ENCODE measurements at regions not wholly inside any gene's neighbourhood (a gene's known extent, or its start where the extent isn't known, plus 50 kb on each side); places are given as distances from the start of the nearest gene placed in this dataset.
"Not testable (repeated sequence)": the region's sequence is repeated elsewhere in the genome, so short reads cannot be mapped to it uniquely, and the experiment has no call there.

DNA sequence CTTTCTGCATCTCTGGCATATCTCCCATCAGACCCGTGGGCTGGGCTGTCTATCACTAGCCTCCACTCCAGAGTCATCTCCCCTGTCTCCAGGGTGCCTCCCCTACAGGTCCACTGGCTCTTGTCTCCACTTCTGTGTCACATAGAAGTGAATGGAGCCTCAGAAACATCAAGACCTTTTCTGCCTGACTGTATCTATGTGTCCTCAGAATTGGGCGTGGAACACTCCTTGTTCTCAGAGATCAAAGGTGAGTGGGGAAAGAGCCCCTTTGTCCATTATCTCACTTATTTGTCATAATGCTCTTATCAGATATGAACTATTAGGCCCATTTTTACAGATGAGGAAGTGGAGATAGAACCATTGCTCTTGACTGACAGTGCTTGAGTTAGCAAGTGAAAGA lies 211.0 kb downstream of the CYRIA start:
- DNase-seq = no peak

DNA sequence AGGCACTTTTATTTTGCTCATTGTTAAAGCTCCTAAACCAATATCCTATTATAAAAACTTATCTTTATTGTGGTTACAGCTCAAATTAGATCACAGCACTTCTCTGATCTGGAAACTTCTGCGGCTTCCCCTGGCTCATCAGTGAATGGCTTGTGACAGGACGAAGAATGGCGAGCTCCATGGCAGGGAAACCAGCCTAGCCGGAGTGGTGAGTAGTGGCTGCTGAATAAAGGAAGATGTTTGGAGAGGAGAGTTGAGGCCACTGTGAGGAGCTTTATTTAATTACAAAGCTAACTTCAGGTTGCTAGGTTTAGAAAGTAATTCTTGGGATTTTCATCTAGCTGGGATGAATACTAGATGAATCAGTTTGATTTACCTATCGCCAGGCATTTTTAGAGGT lies 213.5 kb downstream of the CYRIA start:
- no peak for DNase-seq

DNA sequence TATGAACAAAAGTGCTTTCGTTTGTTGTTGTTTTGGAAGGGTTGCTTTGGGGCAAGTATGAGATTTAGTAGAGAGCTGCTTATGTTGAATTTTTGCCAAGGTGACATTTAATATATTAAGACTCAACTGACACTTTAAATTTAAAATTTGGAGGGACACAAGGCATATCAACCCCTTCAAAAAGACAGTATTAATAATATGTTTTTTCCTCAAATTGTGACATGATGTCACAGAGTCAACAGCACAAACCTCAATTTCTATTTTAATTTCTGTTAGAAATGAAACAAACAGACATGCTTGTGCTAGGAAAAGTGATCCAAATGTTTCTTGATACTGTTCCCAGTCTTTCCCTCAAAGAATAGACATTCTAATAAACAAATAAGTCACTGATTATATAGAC lies 218.9 kb downstream of the CYRIA start:
- DNase-seq = no peak

GRCh38 chr2:16442971-16443370 lies 222.7 kb downstream of the CYRIA start:
- DNase-seq = no peak

DNA sequence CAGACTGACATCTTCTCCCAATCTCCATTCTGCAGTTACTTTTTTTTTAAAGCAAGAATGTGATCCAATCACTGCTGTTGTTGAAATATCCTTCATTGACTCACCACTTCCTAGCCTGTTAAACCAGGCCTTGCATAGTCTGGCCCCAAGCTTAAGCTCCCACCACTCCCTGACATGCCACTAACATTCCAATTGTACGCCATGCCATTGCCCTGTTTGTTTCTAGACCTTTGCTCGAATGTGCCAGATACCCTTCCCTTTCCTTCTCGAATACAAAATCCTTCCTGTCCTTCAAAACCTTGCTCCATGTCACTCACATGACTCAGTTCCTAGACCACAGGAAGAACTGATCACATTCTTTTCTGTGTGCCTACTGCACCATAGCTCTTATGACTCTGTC lies 224.2 kb downstream of the CYRIA start:
- no peak for DNase-seq

- no peak for DNase-seq
Measured at GRCh38 chr2:16440898-16441297, 224.7 kb downstream of the CYRIA start.

DNA sequence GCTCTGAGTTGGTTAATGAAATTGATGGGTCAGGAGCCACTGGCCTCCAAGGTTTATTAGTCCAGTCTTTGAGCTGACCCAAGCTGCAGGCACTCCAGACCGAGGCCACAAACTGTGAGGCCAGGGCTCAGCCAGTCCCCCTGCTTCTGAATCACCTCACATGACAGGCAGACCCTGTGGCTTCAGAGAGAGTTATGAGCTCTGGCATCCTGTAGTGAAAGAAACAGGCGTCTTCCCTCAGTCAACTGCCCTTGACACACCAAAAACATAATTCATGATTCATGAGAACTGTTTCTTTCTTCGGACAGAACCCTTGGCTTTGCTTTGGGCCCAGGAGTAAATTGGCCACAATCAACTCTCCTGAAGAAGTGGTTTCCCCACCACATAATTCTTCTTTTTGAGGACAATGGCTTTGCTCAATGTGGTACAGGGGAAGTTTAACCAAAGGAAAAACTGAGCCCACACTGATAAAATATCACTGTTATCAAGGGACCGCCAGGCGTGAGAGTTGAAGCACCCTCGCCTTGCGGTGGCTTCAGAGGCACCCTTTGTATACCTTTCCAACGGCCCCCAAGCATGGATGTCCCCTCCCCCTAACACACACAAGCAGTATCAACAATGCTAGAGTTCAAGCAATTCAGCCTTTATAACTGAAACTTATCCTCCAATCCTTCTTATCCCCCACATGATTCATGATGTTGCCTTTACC lies 226.9 kb downstream of the CYRIA start:
- no peak for DNase-seq

- no peak for DNase-seq
Measured at GRCh38 chr2:16437189-16437588, 228.4 kb downstream of the CYRIA start.

DNA sequence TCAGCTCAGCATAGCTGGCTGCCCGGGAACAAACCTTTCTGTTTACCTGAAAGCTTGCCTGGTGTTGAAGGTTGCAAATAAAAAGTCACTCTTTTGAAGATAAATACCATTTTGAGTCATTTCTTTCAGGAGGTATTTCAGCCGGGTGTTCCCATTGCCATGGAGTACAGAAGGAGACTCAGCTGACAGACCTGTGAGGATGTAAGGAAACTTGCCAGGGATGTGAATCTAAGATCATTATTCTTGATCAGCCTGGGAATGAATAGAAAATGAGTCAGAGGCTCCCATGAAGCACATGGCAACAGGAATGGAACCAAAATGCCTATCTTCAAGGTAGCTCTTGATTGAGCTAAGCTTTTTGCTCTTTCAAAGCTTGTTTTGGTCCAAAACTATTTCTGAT lies 231.2 kb downstream of the CYRIA start:
- DNase-seq = no peak

DNA sequence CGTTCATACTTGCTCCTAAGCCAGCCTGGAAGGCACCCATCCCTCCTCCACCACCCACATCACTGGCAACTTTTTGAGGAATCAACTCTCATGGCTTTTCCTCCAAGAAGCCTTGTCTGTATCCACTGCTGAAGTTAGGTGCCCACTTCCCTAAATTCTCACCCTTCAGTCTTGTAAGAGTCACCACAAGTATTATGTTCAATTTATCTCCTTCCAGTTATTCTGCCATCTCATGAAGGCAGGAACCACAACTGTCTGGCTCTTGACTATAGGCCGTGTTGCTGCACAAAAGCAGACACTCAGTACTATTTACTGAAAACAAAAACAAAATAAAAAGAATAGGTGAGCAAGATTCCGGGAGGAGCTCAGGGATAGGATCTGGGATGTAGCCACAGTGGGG lies 234.8 kb downstream of the CYRIA start:
- DNase-seq = no peak

DNA sequence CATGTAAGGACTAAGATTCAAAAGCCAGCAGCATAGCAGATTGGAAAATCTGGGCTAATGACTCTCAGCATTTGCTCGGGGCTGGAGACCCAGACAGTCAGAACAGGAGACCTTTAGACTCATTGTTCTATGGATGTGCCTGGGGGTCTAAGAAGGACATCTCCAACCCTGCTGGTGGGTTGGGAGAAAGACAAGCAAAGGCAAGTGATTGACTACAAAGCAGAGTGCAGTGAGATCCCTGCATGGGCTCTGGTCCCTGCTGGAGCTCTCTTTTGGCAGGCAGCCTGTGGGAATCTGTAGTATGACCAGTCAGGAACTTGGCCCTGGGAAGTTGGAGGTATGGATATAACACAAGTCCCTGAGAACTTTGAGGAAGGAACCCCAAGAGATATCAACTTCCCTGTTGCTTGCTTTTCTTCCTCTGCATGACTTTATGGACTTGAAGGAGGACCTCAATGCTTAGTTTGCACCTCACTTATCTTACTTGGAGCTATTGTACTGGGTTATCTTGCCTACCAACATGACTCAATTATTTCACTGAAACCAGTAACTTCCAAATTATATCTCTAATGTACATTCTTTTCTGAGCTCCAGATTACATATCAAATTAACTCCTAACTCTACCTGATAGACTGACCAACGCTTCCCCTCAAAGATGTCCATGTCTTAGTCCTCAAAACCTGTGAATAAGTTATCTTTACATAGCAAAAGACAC lies 236.0 kb downstream of the CYRIA start:
- no peak for DNase-seq

GRCh38 chr2:16429002-16429401 lies 236.6 kb downstream of the CYRIA start:
- no peak for DNase-seq

DNA sequence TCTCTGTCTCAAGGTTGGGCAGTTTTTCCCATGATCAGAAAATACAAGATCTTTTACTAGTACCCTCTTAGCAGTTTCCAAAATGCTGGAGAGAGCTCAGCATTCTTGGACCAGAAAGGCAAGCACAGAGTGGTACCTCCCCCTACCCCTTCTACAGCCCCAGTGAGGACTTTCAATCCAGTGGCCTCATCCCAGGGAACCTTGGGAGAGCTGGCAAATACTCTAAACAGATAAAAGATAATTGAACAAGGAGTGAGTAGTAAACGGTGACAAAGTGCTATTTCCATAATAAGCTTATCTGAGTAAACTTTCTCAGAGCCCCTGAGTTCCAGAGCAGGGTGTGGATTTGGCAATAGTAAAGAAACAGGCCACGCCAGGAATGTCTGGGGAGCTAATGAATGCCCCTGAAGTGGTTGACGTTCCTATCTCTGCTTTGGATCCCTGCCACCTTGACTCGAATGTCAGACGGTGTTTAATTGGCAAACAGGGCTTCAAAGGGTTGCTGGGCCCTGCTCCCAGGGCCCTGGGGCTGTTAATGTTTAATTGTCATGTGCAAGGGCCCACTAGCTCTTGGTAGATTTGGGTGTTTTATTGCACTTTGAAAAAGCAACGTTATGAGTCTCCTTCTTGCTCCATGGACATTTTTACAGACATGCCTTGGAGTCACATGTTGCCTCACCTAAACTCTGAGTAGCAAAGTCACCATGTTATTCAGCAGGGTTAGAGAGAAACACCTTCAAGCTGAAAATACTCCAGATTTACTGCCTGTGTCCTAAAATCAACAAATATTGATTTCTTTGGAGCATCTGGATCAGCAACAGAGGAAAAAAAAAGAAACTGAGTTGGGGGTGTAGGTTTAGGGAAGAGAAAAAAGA lies 239.9 kb downstream of the CYRIA start:
- no peak for DNase-seq

- no peak for DNase-seq
Measured at GRCh38 chr2:16420421-16420820, 245.2 kb downstream of the CYRIA start.

GRCh38 chr2:16417726-16418125 lies 247.9 kb downstream of the CYRIA start:
- DNase-seq = no peak

- no peak for DNase-seq
Measured at GRCh38 chr2:16416651-16417050, 249.0 kb downstream of the CYRIA start.

DNA sequence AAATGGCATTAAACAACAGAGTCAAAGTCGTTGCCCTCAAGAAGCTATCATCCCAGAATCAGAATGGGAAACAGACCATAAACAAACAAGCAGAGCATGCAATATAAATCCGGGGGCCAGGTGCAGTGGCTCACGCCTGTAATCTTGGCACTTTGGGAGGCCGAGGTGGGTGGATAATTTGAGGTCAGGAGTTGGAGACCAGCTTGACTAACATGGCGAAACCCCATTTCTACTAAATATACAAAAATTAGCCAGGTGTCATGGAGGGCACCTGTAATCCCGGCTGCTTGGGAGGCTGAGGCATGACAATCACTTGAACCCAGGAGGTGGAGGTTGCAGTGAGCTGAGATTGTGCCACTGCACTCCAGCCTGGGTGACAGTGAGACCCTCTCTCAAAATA lies 249.8 kb downstream of the CYRIA start:
- not testable (repeated sequence) for DNase-seq

DNA sequence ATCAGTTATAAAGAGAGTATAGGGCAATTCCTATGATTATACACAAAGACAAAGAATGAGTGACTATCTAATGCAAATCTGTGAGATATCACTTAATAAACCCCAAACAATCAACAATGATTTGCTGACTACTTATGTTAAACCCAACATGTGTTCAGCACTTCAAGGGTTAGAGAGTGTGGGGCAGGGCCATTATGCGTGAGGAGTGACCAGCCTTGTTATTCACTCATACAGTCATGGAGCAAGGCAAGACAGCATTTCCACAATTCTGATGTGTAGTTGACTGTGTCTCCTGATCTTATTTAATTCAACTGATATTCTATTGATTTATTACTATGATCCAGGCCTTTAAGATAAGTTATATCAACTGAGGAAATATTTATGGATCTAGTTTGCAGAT lies 251.7 kb downstream of the CYRIA start:
- DNase-seq = no peak

- DNase-seq = no peak
Measured at GRCh38 chr2:16413285-16413684, 252.3 kb downstream of the CYRIA start.

DNA sequence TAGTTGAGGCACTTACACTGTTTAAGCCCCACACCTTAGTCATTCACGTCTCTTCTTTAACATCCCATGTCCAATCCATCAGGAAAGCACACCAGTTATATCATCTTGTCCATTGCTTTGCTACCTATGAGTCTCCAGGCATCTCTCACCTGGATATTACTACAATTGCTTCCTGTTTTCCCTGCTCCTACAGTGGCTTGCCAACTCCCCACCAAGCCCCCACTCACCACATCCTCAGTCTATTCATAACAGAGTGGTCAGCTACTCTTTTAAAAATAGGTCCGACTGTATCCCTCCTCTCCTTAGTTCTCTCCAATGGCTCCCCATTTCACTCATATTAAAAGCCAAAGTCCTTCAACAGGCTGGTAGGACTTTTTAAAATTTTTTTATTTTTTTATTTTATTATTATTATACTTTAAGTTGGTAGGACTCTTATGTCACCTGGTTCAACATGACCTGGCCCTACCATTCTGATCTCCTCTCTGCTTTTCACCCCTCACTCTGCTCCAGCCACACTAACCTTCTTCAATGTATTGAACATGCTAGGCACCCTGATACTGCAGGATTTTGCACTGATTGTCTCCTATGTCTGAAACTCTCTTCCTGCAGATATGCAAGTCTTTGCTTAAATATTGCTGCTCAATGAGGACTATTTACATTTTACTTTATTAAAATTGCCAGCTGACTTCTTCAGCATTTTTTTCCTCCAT lies 253.2 kb downstream of the CYRIA start:
- DNase-seq = no peak

- no peak for DNase-seq
Measured at GRCh38 chr2:16411788-16412187, 253.8 kb downstream of the CYRIA start.

- DNase-seq = no peak
Measured at GRCh38 chr2:16409849-16410248, 255.8 kb downstream of the CYRIA start.

GRCh38 chr2:16409006-16409390 lies 256.6 kb downstream of the CYRIA start:
- no peak for DNase-seq

Data from midbrain (tissue), 1 donor.